Lung (tissue), 11 donors: ENCODE measurements at regions not wholly inside any gene's neighbourhood (a gene's known extent, or its start where the extent isn't known, plus 50 kb on each side); places are given as distances from the start of the nearest gene placed in this dataset.

ENCODE experiments used
- ATAC-seq: fragments of 200-7000 bp; cut with Tn5 transposase; one replicate; pipeline ENCODE4 v1.9.1; 2020; ENCODE audit warnings: moderate number of reproducible peaks; ENCODE audit not compliant: insufficient read depth, low FRiP score
- DNase-seq, 3 donors: peaks; one replicate each; pipeline ENCODE4 v3.0.0-alpha.2; 2013 to 2017
- H3K27ac ChIP-seq, 2 donors: one replicate each; pipeline ENCODE4 v1.5.1; 2013; ENCODE audit warnings: mild to moderate bottlenecking in 2 of 2, moderate library complexity in 2 of 2, control low read depth in 1 of 2, inconsistent platforms in 1 of 2, low read depth in 1 of 2, low read length in 1 of 2
- H3K27me3 ChIP-seq, 3 donors: one replicate each; pipeline ENCODE4 v1.5.1; 2013; ENCODE audit warnings: low read length in 2 of 3; ENCODE audit not compliant: control insufficient read depth in 3 of 3, insufficient read depth in 3 of 3
- H3K36me3 ChIP-seq, 4 donors: one replicate each; pipeline ENCODE4 v1.5.1; 2013; ENCODE audit warnings: low read length in 4 of 4, mild to moderate bottlenecking in 1 of 4, moderate library complexity in 1 of 4; ENCODE audit not compliant: control insufficient read depth in 4 of 4, insufficient read depth in 4 of 4
- H3K4me1 ChIP-seq, 5 donors: one replicate each; pipeline ENCODE4 v1.5.1; 2013; ENCODE audit warnings: low read length in 5 of 5, mild to moderate bottlenecking in 2 of 5, moderate library complexity in 1 of 5; ENCODE audit not compliant: control insufficient read depth in 5 of 5, insufficient read depth in 5 of 5
- H3K4me3 ChIP-seq: one replicate; pipeline ENCODE4 v1.5.1; 2013; ENCODE audit warnings: mild to moderate bottlenecking, control low read depth, moderate library complexity
- H3K9ac ChIP-seq, 2 donors: one replicate each; pipeline ENCODE4 v1.5.1; 2013; ENCODE audit warnings: low read length in 2 of 2, control low read depth in 1 of 2; ENCODE audit not compliant: insufficient read depth in 1 of 2
- H3K9me3 ChIP-seq, 4 donors: one replicate each; pipeline ENCODE4 v1.5.1; 2013; ENCODE audit warnings: low read length in 3 of 4, mild to moderate bottlenecking in 1 of 4, moderate library complexity in 1 of 4; ENCODE audit not compliant: control insufficient read depth in 4 of 4, insufficient read depth in 3 of 4
- WGBS, 2 donors: extraction: QIAGEN DNeasy Blood & Tissue Kit; methylation state at CpG; one replicate each; pipeline ENCODE4 v1.1.7; 2013; 5-methylcytosine and 5-hydroxymethylcytosine counted together
- TF ChIP-seq, protein P1 (sequence below): IDR thresholded peaks from 2 replicates; pipeline ENCODE4 v1.5.1; 2012; ENCODE audit warnings: mild to moderate bottlenecking; ENCODE audit errors: control extremely low read depth, extremely low read depth
- donor health status: control.
- donor health status: control.
- donor health status: Bipolar disorder and iron deficiency.
- donor health status: healthy.
- donor health status: DM: yes; HTN: yes; CAD: no.

DNA sequence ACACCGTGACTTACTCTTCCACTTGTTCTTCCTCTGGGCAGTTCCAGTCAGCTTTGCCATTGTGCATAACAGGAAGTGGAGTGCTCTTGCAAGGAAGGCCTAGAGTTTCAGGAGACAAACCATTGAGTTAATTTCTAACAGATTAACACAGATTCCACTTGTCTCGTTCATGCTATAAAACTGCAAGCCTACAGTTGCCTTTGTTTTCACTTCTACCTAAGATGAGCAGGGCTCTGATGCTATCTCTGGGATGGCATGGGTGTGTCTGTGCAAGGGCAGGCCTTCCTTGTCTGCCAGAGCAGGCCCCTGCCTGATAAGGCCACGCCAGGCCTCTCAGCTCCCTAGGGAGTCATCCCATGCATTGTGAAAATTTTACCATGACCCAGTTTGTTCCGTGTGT lies 67.7 kb upstream of the PGRMC2 start:
- TF ChIP-seq, protein P1, sequence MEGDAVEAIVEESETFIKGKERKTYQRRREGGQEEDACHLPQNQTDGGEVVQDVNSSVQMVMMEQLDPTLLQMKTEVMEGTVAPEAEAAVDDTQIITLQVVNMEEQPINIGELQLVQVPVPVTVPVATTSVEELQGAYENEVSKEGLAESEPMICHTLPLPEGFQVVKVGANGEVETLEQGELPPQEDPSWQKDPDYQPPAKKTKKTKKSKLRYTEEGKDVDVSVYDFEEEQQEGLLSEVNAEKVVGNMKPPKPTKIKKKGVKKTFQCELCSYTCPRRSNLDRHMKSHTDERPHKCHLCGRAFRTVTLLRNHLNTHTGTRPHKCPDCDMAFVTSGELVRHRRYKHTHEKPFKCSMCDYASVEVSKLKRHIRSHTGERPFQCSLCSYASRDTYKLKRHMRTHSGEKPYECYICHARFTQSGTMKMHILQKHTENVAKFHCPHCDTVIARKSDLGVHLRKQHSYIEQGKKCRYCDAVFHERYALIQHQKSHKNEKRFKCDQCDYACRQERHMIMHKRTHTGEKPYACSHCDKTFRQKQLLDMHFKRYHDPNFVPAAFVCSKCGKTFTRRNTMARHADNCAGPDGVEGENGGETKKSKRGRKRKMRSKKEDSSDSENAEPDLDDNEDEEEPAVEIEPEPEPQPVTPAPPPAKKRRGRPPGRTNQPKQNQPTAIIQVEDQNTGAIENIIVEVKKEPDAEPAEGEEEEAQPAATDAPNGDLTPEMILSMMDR, result no peak
- 73 to 81% methylated on average over 4 of the region's 4 CpGs for WGBS, 2 donors
- no peak overlapping the region for H3K4me3 ChIP-seq
- no peaks in the 10 kb centered on the region for H3K36me3 ChIP-seq
- H3K27me3 ChIP-seq, result no peaks in the 10 kb centered on the region
- peaks cover 0 to 11% (median 4%) of the 10 kb centered on the region in 5 donors for H3K4me1 ChIP-seq
- DNase-seq, result no peak
- H3K9me3 ChIP-seq, result no peaks in the 10 kb centered on the region
- ATAC-seq, result no peak
- H3K27ac ChIP-seq, result no peak overlapping the region
- H3K9ac ChIP-seq, result no peak overlapping the region

DNA sequence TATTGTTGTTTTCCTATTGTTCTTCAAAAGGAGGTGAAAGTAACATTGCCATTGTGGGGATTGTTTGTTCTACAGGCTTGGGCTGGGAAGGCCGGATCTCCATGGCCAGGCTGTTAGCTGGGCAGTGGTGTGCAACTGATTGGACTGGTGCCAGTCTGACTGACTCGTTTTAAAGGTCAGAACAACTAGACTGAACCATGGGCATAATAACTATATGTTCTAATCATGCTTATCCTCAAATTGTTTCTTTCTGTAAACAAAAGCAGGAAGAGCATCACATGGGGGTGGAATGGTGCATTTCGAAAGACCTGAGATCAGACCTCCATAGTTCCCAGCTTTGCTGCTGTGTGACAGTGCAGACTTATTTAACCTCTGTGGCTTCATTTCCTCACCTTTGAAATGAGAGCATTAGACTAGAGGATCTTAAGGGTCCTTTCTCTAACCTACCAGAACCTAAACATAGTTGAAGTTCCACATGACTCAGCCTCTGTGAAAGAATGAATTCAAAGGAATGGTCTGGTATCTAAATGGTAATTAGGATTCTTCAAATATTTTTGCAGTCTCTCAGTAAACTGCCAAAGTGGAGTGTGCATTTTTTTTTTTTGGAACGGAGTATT lies 66.7 kb upstream of the PGRMC2 start:
- Histone ChIP-seq H3K4me1 (peaks cover 0 to 11% (median 4%) of the 10 kb centered on the region in 5 donors), H3K36me3 (no peaks in the 10 kb centered on the region), H3K9ac (no peak overlapping the region), H3K9me3 (no peaks in the 10 kb centered on the region), H3K4me3 (no peak overlapping the region), H3K27me3 (no peaks in the 10 kb centered on the region), H3K27ac (no peak overlapping the region)
- TF ChIP-seq, protein P1, result no peak
- no peak for ATAC-seq
- WGBS, 2 donors, result 50 to 73% methylated on average over 4 of the region's 4 CpGs
- peak; percentile 35 to 50 (median 42) for DNase-seq

DNA sequence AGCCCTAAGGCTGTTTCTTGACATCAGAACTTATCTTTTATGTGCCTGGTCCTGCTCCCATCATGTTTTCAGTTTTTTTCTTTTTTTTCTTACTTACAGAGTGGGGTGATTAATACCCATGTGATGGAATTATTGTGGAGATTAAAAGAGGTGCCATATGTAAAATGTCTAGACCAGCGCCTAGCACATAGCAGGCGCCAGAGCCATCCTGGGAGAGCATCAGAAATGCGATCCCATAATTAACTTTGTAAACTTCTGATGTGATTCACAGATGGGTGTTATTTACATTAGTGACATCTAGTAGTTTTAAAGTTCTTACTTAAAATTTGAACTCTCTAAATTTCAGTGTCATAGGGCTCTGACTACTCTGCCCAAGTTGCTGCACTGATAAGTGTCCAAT lies 66.2 kb upstream of the PGRMC2 start:
- ATAC-seq, result no peak
- 90 to 96% methylated on average over 3 of the region's 3 CpGs for WGBS, 2 donors
- no peak overlapping the region for H3K27ac ChIP-seq
- H3K4me1 ChIP-seq, result peaks cover 0 to 9% (median 4%) of the 10 kb centered on the region in 5 donors
- TF ChIP-seq, protein P1, result no peak
- no peak overlapping the region for H3K4me3 ChIP-seq
- no peak for DNase-seq
- H3K9me3 ChIP-seq, result no peaks in the 10 kb centered on the region
- H3K9ac ChIP-seq, result no peak overlapping the region
- no peaks in the 10 kb centered on the region for H3K27me3 ChIP-seq
- no peaks in the 10 kb centered on the region for H3K36me3 ChIP-seq

DNA sequence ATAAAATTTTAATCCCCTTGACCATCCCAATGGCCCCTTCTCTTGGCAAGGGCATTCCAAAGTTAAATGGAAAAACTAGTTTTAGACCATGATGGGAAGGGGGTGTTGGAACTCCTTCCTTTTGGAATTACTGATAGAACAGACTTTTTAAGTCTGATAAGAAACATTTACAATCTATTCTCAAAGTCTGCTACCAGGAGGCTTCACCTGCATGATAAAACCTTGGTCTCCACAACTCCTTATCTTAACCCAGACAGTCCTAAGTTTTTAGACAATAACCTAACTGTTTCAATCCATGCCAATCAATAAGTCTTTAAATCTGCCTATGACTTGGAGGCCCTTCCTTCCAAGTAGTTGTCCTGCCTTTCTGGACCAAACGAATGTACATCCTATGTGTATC lies 63.9 kb upstream of the PGRMC2 start:
- TF ChIP-seq, protein P1, result no peak
- no peak for ATAC-seq
- no peak for DNase-seq
- Histone ChIP-seq H3K4me3 (no peak overlapping the region), H3K9me3 (no peaks in the 10 kb centered on the region), H3K27ac (no peak overlapping the region), H3K36me3 (no peaks in the 10 kb centered on the region), H3K27me3 (no peaks in the 10 kb centered on the region), H3K9ac (no peak overlapping the region), H3K4me1 (peaks cover 0 to 8% (median 3%) of the 10 kb centered on the region in 5 donors)
- WGBS, 2 donors, result 86% methylated on average over 1 of the region's 1 CpG
